Activated T-cell treated with anti-CD3 and anti-CD28 coated beads, Interleukin-2, amount 50 U/mL, for 48 hours (primary cell): ENCODE measurements at regions not wholly inside any gene's neighbourhood (a gene's known extent, or its start where the extent isn't known, plus 50 kb on each side); places are given as distances from the start of the nearest gene placed in this dataset.
A peak's percentile ranks its signal among the peaks of the same experiment; 100 is the strongest.
"Not testable (repeated sequence)": the region's sequence is repeated elsewhere in the genome, so short reads cannot be mapped to it uniquely, and the experiment has no call there.

Source experiments
- DNase-seq, 2 experiments: peaks; one replicate each; pipeline ENCODE4 v3.0.0-alpha.2; 2020

DNA sequence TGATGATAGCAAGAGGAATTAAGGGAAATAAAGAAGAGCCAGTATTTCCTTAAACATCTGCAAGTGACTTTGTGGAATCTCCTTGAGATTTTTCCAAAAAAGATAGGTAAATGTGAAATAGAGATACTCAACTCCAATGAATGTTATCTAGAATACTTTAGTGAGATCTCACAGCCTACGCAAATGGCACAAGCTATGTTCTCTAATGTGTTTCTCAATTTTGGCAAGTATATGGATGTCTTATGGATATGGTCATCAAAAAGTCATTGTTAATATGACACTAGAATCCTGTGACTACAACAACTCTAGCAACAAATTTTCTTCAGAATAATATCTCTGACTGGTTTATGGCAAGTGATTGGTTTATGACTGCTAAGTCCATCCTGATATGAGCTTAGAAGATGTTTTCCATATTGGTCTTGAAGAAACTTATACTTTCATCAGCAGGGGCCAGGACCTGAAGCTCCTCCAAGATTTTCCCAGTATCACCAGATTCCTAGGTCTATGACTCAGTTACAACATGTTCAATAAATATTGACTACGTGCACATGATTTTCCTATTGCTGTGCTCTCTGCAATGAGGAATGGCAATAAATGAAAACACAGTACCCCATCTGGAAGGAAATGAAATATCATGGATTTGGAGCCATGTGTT is 170.9 kb upstream of the THBS1 start:
- DNase-seq, result no peak

DNA sequence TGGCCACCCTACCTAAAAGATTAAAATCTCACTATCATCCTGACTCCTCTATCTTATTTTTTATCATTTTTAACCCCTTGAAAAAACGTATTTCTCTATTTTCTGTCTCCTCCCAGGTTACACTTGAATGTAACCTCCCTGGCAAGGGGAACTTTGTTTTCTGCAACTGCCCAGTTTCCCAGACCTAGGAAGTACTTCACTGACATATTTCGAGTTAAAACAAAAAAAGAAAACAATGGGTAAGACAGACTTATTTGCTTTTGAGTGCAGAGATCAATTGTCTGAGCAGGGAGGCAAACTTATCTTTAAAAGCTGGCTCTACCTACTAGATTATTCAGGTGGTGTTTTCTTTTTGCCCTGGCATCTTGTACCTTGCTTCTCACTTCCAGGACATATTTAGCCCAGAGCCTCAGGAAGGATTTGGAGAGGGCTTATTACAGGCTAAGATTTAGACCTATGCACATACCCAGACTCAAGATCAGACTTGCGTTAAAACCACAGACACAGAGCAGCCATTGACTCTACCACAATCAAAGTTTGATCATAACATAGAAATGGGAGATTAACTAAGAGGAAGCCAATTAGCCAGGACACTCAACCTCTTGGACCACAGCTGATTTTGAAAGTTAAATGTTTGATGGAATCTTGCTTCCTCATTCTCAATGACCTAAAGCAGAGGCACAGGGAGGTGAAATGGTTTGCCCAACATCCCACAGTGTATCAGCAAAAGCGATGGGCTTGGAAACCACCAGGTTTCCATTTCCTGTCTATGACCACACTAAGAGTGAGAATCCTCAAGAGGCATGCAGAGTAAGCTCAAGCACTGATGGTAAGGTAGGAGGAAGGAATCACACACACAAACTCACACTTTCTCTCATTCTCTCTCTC is 169.5 kb upstream of the THBS1 start:
- peak; percentile 29 to 31 for DNase-seq

DNA sequence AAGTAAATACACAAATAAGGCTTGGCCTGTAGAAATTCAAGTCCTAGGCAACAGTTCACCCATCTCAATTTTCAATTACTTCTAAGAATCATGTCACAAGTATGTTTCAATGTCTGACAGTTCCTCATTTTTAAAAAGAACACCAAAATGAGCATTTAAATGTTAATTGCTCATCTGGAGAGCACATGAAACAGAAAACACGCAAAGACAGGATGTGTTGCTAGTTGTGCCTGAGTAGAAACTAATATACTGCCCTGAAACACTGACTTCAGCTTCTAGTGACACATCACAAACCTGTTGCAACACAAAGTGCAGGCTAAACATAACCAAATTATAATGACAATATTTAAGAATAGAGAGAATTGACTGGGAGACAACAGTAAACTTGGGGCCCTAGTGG is 167.3 kb upstream of the THBS1 start:
- no peak for DNase-seq

DNA sequence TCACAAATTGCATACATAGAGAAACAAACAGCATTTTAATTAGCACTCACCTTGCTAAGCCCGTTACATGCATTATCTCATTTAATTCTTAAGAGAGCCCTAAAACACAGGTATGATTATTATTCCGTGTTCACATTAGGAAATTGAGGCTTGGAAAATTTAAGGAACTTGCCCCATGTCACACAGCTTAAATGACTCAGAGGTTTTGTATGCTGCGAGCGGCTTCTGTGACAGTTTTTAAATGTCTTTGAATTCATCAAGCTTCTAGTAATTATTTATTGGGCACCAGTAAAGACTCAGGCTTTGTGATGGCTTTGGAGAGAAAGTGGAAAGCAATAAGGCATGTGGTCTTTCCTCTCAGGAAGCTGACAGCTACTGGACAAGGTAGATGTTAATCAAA is 166.7 kb upstream of the THBS1 start:
- no peak for DNase-seq

DNA sequence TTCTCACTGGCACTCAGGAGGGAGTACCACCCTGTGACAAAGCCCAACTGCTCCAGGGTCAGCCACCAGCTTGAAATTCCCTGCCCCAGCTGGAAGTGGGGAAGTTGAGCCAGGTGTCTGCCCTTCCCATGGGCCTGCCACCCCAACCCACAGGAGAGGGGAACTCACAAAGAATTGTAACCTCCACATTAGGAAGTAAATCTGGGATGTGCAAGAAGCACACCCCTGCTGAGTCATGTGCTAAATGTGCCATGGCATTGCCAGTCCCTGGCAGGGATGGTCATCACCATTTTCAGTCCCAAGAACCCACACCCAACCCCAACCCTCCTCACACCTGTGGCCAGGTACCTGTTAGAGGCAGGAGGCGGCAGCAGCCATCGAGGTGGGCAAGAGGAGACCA is 165.2 kb upstream of the THBS1 start:
- no peak for DNase-seq

DNA sequence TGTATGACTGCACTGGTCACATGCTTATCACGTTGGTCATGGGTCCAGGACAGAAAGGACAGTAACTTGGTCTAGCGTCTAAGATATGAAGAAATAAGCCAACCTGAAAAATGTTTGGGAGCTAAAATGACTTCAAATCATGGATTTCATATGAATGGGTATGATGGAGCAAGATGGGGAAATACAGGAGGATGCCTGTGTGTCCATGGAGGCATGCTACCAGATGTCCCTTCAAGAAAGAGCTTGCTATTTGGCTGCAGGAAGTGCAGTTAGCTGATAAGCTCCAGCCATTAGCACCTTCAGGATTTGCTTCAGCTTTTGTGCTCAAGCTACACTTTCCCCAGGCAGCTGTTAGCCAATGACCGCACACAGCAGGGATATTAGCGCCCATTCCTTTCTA is 164.6 kb upstream of the THBS1 start:
- DNase-seq, result no peak

DNA sequence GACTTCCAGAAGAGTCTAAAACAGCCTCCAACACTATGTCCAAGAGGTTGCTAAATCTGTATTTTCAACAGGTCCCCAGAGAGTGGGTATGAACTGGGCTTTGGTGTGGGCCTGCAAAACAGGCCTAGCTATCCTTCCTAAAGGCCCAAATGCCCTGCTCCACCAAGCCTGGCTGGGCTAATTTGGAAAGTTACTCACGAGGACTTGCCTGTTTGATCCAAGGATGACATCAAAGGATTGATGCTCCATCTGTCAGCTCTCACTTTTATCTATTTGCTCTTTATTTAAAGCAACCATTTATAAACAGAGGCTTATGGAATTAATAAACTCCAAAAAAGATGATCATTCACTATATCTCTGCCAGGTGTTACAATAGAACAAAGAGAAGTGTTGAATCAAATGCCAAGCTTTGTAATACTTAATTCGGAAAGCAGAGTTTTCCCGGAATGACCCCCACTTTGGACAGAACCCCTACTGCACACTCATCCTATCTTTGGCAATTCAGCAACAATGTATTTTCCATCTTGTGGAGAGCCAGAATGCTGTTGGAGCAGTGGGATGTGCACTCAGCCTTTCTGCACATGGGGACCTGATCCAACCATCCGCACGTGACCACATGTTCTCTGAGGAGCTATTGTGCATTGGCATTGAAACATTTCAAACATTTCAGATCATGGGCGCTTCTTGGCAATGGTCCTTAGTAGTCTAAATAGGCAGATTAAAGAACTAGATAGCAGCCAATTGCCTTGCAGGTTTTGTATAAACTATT is 163.3 kb upstream of the THBS1 start:
- no peak for DNase-seq

DNA sequence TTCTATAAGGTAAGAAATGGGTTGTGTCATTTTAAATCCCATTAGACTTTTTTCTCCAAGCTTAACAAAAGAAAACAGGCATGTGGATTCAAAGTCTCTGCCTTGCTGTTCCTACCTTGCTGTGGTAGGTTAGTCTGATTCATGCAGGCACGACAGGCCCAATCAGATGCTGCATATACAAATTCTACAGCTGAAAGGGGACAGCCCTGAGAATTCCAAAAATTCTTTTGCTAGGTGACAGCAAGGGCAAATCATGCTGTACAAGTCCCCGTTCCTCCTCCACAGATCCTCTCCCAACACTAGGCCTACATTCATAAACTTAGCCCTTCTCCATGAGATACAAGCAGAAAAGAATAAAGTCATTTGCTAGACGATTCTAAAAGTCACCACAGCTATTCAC is 161.2 kb upstream of the THBS1 start:
- no peak for DNase-seq

DNA sequence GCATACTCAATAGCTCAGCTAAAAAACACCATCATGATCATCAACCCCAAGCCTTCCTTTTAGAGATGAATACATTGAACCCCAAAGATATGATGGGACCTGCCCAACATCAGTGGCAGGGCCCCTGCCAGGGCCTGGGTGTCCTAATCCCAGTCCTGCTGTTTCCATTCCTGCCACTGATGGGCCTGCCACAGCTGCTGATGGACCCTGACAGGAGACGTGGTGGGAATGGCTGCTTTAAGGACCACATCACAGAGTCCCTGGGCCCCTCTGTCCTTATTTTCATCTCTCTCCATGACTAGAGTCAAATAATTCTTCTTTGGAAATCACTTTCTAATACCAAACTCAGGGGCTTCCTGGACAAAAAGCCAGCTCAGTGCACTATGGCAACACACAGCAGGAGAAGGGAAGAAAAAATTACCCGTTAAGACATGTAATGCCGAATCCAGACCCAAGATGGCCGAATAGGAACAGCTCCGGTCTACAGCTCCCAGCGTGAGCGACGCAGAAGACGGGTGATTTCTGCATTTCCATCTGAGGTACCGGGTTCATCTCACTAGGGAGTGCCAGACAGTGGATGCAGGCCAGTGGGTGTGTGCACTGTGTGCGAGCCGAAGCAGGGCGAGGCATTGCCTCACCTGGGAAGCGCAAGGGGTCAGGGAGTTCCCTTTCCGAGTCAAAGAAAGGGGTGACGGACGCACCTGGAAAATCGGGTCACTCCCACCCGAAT is 160.6 kb upstream of the THBS1 start:
- DNase-seq, result not testable (repeated sequence)

DNA sequence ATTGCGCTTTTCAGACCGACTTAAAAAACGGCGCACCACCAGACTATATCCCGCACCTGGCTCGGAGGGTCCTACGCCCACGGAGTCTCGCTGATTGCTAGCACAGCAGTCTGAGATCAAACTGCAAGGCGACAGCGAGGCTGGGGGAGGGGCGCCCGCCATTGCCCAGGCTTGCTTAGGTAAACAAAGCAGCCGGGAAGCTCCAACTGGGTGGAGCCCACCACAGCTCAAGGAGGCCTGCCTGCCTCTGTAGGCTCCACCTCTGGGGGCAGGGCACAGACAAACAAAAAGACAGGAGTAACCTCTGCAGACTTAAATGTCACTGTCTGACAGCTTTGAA is 160.1 kb upstream of the THBS1 start:
- not testable (repeated sequence) for DNase-seq

DNA sequence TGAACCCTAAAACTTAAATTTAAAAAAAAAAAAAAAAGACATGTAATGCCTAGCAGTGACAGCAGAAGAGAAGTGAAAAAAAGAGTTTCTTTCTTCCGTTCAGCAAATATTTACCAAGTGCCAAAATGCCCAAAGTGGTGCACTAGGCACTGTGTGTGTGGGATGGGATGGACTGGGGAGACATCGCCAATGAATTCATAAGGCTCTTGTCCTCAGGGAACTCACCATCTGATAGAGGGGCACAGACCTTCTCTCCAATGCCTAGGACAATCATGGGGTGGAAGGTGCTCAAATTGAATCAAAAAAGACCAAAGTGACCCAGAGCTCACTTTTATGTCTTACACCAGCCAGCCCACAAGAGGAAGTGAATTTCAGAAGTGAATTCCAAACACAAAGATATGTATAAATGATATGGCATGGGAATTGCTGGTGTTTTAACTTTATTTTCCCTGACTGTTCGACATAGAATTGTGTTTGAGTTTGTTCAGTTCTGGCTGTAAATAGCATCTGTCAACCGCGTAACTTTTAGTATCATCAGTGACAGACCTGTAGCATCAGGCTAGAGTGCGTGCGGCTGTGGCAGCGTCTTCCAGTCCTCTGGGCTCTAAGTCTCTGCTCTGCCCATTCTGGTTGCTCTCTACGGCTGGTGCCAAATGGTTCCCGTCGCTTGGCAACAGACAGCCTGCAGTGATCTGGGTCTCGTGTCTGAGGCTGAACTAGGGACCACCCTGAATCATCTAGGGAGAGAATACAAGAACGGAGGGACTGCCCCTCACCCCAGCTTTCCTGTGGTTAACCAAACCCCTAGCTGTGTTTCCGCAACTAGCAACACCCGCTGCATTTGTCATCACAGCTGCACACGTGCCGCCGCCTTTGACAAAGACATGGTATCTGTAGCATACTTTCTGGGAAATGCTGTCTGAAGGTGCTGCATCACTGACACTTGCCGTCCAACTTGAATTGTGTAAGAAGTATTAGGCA is 154.0 kb upstream of the THBS1 start:
- DNase-seq, result peak; percentile 83 to 85

DNA sequence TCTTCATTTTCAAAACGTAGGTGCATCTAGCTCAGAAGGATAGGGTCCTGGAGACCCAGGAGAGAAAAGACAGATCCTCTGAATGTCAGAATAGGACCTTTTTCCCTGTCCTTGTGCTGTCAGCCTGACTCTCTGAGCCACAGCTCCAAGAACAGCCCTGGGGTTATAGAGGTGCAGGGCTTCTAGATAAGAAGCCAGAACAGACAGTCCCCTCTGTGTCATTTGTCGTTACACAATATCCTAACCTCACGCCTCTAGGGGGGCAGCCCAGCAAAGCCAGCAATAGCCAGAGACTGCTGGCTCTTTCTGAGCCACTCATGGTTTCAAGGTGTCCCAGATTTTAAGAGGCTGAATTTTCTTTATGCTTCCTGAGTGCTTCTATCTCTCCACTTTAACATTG is 153.2 kb upstream of the THBS1 start:
- peak in 1 of 2 experiments; percentile 19 for DNase-seq

DNA sequence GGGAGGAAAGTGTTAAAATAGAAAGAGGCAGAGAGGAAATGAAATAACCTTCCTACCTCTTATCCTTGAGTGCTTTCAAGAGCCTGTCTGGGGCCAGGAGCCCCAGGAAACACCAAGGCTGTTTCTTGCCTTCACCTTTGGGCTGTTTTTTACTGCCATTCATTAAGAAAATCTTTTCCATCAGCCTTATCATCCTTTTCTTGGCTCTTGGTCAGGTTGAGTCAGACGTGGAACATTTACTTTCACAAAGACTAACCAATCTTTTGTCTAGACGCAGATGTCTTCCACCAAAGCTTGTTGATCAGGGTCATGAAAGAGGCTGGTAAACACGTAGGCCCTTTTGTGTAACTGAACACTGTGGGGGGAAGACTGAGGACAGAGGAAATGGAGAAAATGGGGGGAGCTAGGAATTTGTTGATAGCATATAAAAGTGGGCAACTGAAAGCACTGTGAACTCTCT is 151.0 kb upstream of the THBS1 start:
- DNase-seq, result peak; percentile 26 to 27

DNA sequence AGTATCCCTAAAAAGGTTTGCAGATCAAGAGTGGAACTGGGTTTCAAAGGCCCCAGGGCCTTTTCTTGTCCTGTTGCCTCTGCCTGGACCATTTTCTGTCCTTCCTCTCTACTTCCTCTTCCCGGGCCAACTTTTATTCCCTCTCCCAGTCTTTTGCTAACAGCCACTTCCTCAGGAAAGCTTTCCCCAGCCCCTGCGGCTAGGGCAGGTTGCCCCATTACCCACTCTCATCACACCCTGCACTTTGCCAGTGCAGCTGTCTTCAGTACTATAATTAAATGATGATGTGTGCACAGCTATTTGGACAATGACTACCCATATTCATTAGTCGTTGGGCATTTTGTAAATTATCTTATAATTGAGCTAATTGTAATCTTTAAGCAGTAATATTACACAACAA is 150.5 kb upstream of the THBS1 start:
- no peak for DNase-seq

DNA sequence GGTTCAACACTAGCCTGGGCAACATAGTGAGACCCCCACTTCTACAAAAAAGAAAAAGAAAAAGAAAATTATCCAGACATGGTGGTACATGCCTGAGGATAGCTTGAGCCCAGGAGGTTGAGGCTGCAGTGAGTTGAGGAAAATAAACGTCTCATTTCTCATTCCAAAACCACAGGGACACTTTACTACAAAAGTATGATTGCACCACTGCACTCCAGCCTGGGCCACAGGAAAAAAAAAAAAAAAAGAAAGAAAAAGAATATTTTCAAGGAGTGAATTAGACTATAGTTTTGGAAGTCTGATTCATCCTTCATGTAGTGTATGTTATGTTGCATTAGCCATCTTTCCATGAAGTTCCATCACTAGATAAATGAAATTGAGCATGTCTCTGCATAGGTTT is 149.5 kb upstream of the THBS1 start:
- no peak for DNase-seq

DNA sequence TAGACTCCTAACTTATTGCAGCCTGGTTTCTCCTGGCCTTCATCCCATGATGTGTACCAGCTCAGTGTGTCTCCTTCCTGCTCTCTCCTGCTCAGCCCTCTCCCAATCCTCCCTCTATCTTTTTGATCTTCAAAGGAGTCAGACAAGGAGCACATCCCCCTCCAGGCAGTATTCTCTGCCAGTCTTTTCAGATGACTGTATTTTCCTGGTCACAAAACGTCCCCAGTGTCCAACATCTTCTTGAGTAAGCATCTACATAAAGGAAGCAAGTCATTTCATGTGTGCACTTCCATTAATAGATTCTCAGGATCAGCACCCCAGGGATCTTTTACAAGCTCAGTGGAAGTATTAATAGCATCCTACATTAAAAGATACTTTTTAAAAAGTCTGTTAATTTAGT is 148.9 kb upstream of the THBS1 start:
- DNase-seq, result no peak

DNA sequence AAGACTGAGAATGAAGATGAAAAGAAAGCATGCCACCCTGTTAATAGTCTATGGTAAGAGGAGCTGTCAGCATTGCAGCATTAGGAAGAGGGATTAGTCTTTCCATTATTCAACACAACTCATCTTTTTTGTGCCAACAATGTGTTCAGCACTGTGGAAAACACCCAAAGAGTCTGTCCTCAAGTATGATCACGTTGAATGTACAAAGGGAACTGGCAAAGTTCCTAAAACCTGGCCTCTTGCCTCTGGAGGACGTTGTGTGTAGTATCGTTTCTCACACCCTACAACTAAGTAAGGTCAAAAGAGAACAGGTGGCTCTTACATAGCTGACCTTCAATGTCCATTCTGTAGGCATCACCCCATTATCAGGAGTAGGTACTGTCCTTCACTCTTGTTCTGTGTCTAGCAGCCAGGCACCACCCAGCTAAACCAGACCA is 147.9 kb upstream of the THBS1 start:
- DNase-seq, result no peak

DNA sequence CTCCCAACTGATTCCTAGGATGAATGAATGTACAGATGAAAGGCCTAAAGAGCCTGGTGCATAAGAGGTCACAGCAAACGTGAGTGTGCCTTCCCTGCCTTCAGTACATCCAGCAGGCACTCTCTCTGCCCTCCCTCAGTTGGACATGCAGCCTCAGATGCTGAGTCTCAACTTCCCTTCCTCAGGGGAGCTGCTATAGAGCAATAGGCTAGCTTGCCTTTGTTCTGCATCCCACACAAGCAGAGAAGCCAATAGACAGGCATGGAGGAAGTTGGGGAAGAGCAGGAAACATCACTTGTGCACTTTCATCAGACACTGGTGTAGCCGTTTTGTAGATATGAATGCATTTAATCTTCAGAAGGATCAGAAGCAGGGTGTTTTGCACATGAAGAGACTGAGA is 147.5 kb upstream of the THBS1 start:
- DNase-seq, result no peak

DNA sequence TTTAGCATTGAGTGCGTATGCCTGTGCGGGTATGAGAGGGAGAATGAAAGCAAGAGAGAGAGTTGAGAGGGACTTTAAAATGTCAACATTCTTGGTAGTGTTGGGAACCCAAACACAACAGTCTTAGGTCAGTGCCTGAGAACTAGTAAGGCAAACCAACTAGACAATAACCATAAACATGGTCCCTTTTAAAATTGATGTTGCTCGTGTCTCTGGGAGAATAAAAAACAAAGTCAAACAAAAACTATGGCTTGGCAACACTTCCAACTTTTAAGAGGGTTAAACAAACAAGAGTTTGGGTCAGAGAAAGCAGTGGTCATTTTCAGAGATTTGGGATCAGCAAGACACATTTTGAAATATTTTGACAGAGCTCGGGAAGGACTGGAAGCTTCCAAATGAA is 146.7 kb upstream of the THBS1 start:
- DNase-seq, result no peak

DNA sequence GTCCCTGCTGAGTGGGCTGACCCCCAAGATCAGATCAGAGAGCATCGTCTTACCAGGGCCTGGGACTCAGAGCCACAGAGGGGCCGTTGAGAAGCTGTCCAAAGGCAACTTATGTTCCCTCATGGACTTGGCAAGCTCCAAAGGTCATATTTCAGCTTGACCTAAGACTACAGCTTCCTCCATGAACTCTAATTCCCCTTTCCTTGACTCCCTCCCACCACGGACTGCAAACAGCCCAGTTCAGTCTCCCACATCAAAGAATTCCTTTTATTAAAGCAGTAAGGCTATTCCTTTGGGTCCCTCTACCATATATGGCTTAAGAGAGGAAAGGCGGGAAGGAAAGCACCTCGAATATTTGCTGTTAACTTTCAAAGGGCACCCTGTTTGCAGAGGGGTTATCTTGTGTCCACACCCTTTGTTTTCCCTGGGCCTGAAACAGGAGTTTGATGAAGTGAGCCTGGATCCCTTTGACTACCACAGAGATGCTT is 146.1 kb upstream of the THBS1 start:
- DNase-seq, result no peak

DNA sequence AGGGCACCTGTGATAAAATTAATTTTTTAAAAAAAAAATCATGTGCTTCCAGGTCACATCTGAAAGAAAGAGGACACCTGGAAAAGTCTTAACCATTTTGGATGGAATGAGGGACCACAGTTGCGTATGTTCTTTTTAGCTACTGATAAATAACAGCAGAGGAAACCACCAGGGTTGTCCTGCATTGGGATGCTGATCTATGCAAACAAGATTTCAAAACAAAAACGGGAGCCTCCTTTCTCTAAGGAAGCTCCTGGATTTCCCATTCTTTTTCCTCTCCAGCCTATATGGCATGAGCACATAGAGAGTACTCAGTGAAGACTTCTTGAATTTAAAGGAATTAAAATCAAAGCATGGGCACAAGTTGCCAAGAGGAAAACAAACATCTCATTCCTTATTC is 145.6 kb upstream of the THBS1 start:
- no peak for DNase-seq

DNA sequence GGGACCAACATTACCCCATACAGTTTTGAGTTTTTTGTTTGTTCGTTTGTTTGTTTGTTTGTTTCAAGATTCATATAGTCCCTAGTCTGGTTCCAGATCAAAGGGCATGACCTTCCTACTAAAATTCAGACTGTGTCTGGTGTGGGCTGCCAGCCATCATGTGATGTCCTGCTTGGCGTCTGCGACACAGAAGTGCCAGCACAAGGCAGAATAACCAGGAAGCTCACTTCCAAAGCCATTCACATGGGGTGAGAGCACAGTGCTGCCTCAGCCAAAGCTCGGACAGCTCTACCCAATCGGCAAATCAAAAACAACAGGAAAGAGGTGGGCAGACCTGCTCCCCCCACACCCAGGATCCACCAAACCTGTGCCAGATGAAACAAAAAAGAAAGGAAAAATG is 142.6 kb upstream of the THBS1 start:
- no peak for DNase-seq
